Endothelial cell of umbilical vein (primary cell): ENCODE measurements at regions not wholly inside any gene's neighbourhood (a gene's known extent, or its start where the extent isn't known, plus 50 kb on each side); places are given as distances from the start of the nearest gene placed in this dataset.

Source experiments
- BruUV-seq: library from RNA; stranded (reverse); fragments of 400-500 nt; replicated peaks from 2 replicates; lab custom pipeline; 2021; lab: Mats Ljungman, UMichigan
- CTCF ChIA-PET: fragments of 300-600, 350-600 bp; sonication (Branson Sonifier 250); formaldehyde crosslinking; loops from one replicate; lab custom pipeline; 2021; ENCODE audit warnings: antibody characterized with exemption, inconsistent platforms; lab: Charles Lee
- POLR2A ChIA-PET: fragments of 300-600, 350-600 bp; sonication (Branson Sonifier 250); formaldehyde crosslinking; loops from one replicate; lab custom pipeline; 2021; ENCODE audit warnings: antibody characterized with exemption, inconsistent platforms; lab: Charles Lee
- DNase-seq: peaks from one replicate; pipeline ENCODE4 v3.0.0-alpha.2; 2011; ENCODE audit warnings: low read depth, low spot score
- FAIRE-seq: peaks from 2 replicates; lab custom pipeline; 2011; peaks lifted over from hg19 to GRCh38; lab: Jason Lieb, UNC
- H2AFZ ChIP-seq: 2 replicates; pipeline ENCODE4 v1.6.0; 2012; ENCODE audit warnings: low read depth, low read length, control low read depth, inconsistent platforms
- H3K27ac ChIP-seq: 2 replicates; pipeline ENCODE4 v1.5.1; 2011; ENCODE audit warnings: low read depth, mild to moderate bottlenecking, control low read depth, low read length, moderate library complexity; ENCODE audit not compliant: insufficient read depth
- H3K27me3 ChIP-seq, 2 experiments: 2 replicates each; pipeline versions ENCODE4 v1.6.0 to v1.6.1; 2011; ENCODE audit warnings: low read length in 2 of 2, mixed read lengths in 1 of 2; ENCODE audit not compliant: control insufficient read depth in 2 of 2, insufficient read depth in 2 of 2
- H3K36me3 ChIP-seq, 2 experiments: 2 replicates in 1 of 2; 3 replicates in 1 of 2; pipeline ENCODE4 v1.5.1; 2011; ENCODE audit warnings: low read length in 2 of 2, mild to moderate bottlenecking in 1 of 2, moderate library complexity in 1 of 2; ENCODE audit not compliant: control insufficient read depth in 2 of 2, insufficient read depth in 2 of 2; ENCODE audit errors: extremely low read depth in 1 of 2
- H3K4me1 ChIP-seq: 3 replicates; pipeline ENCODE4 v1.5.1; 2011; ENCODE audit warnings: mild to moderate bottlenecking, low read length; ENCODE audit not compliant: control insufficient read depth, insufficient read depth; ENCODE audit errors: extremely low read depth
- H3K4me2 ChIP-seq: 2 replicates; pipeline ENCODE4 v1.6.1; 2011; ENCODE audit warnings: low read length, control low read depth, mixed read lengths; ENCODE audit not compliant: insufficient read depth
- H3K4me3 ChIP-seq, 3 experiments: fragments of 200-600 bp in 1 of 3; sonication (generic), shearing (Covaris generic) in 1 of 3; replicated peaks in 1 of 3; 2 replicates each; pipeline ENCODE4 v1.5.1; 2011 to 2016; ENCODE audit warnings: control low read depth in 3 of 3, low read length in 3 of 3, mild to moderate bottlenecking in 2 of 3, inconsistent platforms in 1 of 3, low read depth in 1 of 3, moderate library complexity in 1 of 3; ENCODE audit not compliant: insufficient read depth in 1 of 3
- H3K79me2 ChIP-seq: 2 replicates; pipeline ENCODE4 v1.6.0; 2012; ENCODE audit warnings: low read length, inconsistent platforms; ENCODE audit not compliant: control insufficient read depth, insufficient read depth
- H3K9ac ChIP-seq: replicated peaks from 2 replicates; pipeline ENCODE3; 2011; ENCODE audit warnings: low read length, control low read depth; ENCODE audit not compliant: insufficient read depth; ENCODE audit errors: extremely low read depth
- H3K9me1 ChIP-seq: replicated peaks from 3 replicates; pipeline ENCODE4 v1.6.0; 2011; ENCODE audit warnings: mild to moderate bottlenecking, low read length; ENCODE audit not compliant: control insufficient read depth, insufficient read depth; ENCODE audit errors: extremely low read depth
- H3K9me3 ChIP-seq: replicated peaks from 2 replicates; pipeline ENCODE4 v1.5.1; 2012; ENCODE audit warnings: low read length, inconsistent platforms; ENCODE audit not compliant: control insufficient read depth, insufficient read depth
- H4K20me1 ChIP-seq: replicated peaks from 2 replicates; pipeline ENCODE3; 2011; ENCODE audit warnings: mild to moderate bottlenecking, low read length; ENCODE audit not compliant: control insufficient read depth, insufficient read depth; ENCODE audit errors: extremely low read depth
- FOS ChIP-seq: IDR thresholded peaks from 2 replicates; pipeline ENCODE4 v1.6.1; 2011; ENCODE audit warnings: mild to moderate bottlenecking, low read length, moderate library complexity, borderline replicate concordance; ENCODE audit not compliant: insufficient read depth
- JUN ChIP-seq: IDR thresholded peaks from 2 replicates; pipeline ENCODE4 v1.6.1; 2011; ENCODE audit warnings: borderline replicate concordance, low read depth; ENCODE audit not compliant: insufficient read length, insufficient read depth
- MYC ChIP-seq: IDR thresholded peaks from one replicate; pipeline ENCODE4 v1.6.1; 2011; ENCODE audit warnings: mild to moderate bottlenecking, low read depth, low read length
- POLR2A ChIP-seq: IDR thresholded peaks from 2 replicates; pipeline ENCODE4 v1.6.1; 2012; ENCODE audit warnings: low read depth, mild to moderate bottlenecking, control low read depth, low read length
- dilution Hi-C: fragments of 300-500 bp; cut with MboI; formaldehyde crosslinking; loops from one replicate; pipeline ENCODE4 v1.15.0; 2019; ENCODE audit warnings: low sequenced_read_pairs; ENCODE audit not compliant: extremely low pct_ligation_motif_present
- intact Hi-C: fragments of 100-400 bp; cut with micrococcal nuclease; formaldehyde crosslinking; loops from one replicate; pipeline ENCODE4 v1.10.0; 2022
- TF ChIP-seq, protein P1 (sequence below), 2 donors: IDR thresholded peaks; 1 replicate in 1 of 2; 2 replicates in 1 of 2; pipeline ENCODE4 v1.5.1; 2011; ENCODE audit warnings: low read length in 2 of 2, mild to moderate bottlenecking in 2 of 2, moderate library complexity in 2 of 2, control low read depth in 1 of 2, inconsistent platforms in 1 of 2, low read depth in 1 of 2; ENCODE audit not compliant: insufficient read depth in 1 of 2; ENCODE audit errors: extremely low read depth in 1 of 2

DNA sequence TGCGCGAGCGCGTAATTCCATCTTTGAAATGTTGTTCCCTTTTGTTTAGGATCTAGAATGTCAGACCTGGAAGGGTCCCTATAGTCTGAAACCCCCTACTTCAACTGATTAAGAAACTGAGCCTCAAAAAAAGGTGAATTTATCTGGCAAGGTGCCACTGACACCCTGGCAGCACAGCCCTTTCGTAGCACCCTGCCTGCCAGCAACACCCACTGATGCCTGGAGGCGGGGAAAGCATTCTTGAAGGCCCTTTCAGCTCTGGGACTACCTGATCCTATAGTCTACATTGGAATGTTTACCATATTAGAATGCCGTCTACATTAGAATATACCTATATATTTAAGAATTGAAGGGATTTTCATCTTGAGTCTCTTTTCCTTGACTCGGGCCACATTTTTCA, 542.3 kb downstream of the BUD13 start:
- Histone ChIP-seq H3K27me3 (no peaks in the 10 kb centered on the region), H3K27ac (no peak overlapping the region), H3K9me3 (no peaks in the 10 kb centered on the region), H3K36me3 (no peaks in the 10 kb centered on the region), H3K4me1 (no peaks in the 10 kb centered on the region), H3K9me1 (no peaks in the 10 kb centered on the region), H2AFZ (no peak overlapping the region), H3K4me2 (no peak overlapping the region), H3K4me3 (no peak overlapping the region), H3K9ac (no peak overlapping the region), H4K20me1 (no peaks in the 10 kb centered on the region), H3K79me2 (no peaks in the 10 kb centered on the region)
- TF ChIP-seq JUN (no peak), FOS (no peak), POLR2A (no peak)
- TF ChIP-seq, protein P1, sequence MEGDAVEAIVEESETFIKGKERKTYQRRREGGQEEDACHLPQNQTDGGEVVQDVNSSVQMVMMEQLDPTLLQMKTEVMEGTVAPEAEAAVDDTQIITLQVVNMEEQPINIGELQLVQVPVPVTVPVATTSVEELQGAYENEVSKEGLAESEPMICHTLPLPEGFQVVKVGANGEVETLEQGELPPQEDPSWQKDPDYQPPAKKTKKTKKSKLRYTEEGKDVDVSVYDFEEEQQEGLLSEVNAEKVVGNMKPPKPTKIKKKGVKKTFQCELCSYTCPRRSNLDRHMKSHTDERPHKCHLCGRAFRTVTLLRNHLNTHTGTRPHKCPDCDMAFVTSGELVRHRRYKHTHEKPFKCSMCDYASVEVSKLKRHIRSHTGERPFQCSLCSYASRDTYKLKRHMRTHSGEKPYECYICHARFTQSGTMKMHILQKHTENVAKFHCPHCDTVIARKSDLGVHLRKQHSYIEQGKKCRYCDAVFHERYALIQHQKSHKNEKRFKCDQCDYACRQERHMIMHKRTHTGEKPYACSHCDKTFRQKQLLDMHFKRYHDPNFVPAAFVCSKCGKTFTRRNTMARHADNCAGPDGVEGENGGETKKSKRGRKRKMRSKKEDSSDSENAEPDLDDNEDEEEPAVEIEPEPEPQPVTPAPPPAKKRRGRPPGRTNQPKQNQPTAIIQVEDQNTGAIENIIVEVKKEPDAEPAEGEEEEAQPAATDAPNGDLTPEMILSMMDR (IDR thresholded peaks at IDR 0.05; ENCODE audit: extremely low read depth in 1 of 2, insufficient read depth in 1 of 2, low read depth in 1 of 2, low read length in 2 of 2) = no peak
- FAIRE-seq = no peak
- ChIA-PET CTCF (no interaction called here), POLR2A (no interaction called here)
- dilution Hi-C loops = no loop called here
- intact Hi-C loops = no loop called here
- BruUV-seq = no TSS peak
- no peak for DNase-seq

DNA sequence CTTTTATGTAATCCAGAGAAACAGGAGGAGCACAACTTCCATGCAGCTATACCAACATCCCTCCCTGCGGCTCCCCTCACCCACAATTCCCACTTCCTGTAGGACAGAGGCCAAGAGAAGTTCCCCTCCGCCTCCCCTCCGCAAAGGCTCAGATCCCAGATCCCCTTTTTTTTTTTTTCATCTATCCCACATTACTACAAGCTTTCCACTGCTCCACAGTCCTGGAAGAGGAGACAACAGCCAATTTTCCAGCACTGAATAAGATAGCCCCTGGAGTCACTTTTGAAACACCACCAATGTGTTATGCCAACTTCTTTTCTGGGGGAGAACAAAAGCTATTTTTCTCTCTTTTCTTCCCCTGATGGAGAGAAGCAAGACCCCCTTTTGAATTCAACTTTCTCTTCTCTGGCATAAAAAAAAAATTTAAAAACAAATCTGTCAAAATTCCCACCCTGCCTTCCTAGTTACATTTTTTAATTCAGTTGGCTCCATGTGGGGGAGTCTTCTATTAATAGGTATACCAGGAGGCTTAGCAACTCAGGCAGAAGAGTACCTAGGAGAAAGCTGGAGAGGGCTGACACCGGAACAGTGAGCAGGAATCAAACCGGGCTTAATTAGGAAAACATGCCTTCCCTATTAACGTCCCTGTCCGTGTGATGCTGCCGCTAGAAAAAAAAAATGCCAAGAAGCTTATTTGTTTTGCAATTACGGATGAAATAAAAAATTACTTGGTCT, 543.4 kb downstream of the BUD13 start:
- Histone ChIP-seq H3K4me2 (no peak overlapping the region), H3K4me1 (no peaks in the 10 kb centered on the region), H3K79me2 (no peaks in the 10 kb centered on the region), H2AFZ (no peak overlapping the region), H3K36me3 (no peaks in the 10 kb centered on the region), H4K20me1 (no peaks in the 10 kb centered on the region), H3K9me3 (no peaks in the 10 kb centered on the region), H3K27ac (no peak overlapping the region), H3K9me1 (no peaks in the 10 kb centered on the region), H3K9ac (no peak overlapping the region), H3K4me3 (no peak overlapping the region), H3K27me3 (no peaks in the 10 kb centered on the region)
- dilution Hi-C loops (no loop called here), intact Hi-C loops (no loop called here)
- no TSS peak for BruUV-seq
- no peak for FAIRE-seq
- CTCF ChIA-PET = interaction anchor here (1.3 to 2.2 kb wide), 2 partner anchors 12 to 14 kb away, joined by 3 to 9 read pairs; no protein-coding TSS in a partner anchor
- DNase-seq = no peak
- no peak for TF ChIP-seq MYC
- POLR2A ChIA-PET = no interaction called here
